Midbrain (tissue), 1 donor: ENCODE measurements at regions not wholly inside any gene's neighbourhood (a gene's known extent, or its start where the extent isn't known, plus 50 kb on each side); places are given as distances from the start of the nearest gene placed in this dataset.

ENCODE experiments used
- DNase-seq: peaks from one replicate; lab custom pipeline; 2025; lab: John Stamatoyannopoulos, UW

- DNase-seq: no peak
Measured at GRCh38 chr3:23099677-23100076, 103.5 kb upstream of the UBE2E2 start.

GRCh38 chr3:23100106-23100505 is 103.0 kb upstream of the UBE2E2 start:
- DNase-seq: no peak

- no peak for DNase-seq
Measured at GRCh38 chr3:23103764-23104163, 99.4 kb upstream of the UBE2E2 start.

- no peak for DNase-seq
Measured at GRCh38 chr3:23105048-23105447, 98.1 kb upstream of the UBE2E2 start.

DNA sequence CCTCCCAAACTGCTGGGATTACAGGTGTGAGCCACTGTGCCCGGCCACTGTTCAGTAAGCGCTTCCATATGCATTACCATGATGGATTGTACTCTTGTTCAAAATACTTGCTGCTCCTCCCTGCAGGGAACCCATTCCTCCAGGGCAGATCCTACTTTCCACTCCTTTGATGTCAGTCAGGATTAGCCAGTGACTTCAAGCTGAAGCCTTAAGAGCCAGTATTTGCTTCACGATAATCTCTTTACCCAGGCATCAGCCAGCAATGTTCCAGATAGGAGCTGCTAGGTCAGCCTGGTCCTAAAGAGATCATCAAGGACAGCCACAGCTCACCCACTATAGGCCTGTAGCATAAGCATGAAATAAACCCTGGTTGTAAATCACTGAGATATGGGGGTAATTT is 96.5 kb upstream of the UBE2E2 start:
- no peak for DNase-seq

DNA sequence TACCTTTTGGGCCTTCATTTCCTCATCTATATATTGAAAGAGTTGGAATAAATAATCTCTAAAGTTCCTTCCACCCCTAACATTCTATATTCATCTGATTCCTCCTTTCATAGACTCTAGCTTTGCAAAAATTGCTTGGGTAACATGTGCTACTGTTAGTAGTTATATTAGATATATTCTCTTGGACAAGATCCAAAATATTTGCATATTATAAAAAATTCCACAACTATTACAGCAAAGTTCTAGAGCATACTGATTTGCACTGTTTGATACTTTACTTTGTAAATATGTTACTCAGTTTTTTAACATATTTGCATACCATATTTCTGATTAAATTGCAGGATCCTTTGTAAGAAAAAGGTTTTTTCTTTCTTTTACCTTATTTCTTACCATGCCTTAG is 95.9 kb upstream of the UBE2E2 start:
- DNase-seq: no peak

DNA sequence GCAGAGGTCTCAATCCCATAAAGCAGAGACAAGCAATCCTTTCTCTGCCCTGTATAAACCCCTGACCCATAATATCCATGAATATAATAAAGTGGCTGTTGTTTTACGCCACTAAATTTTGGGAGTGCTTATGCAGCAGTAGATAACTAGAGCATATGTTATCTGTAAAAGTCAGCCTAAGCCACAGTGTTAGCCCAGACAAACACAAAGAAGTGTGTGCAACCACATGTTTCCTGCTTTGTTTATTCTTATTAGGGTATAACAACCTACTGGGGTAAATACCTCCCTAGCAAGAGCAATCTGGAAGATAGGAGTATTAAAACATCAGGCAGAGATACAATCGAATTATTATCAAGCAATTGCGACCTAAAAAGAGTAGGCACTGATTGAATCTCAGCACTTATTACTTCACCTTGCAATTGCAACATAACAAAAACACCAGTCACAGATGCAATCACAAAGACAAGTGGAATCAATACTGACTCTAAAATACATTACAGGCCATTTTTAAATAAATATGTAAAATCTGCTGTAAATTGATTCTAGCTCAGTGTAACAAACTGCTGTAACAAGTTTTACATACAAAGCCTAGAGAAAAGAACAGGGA is 94.6 kb upstream of the UBE2E2 start:
- DNase-seq: no peak

GRCh38 chr3:23111286-23111685 is 91.8 kb upstream of the UBE2E2 start:
- DNase-seq: no peak

DNA sequence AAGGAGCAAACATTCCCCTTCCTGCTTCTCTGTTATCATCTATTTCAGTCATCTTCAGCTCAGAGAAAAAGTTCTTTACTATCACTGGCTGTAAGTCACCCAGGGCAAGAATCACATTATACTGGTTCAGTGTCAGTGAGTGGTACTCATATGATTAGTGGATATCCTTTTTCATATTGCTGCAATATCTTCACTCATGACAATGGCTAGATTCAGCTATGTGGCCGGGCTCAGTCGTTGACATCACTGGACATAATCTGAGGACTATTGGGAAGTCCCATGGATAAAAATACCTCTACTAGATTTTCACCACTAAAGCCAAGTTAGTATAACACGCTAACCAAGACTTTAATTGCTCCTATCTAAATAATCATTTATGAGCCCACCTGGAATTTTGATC is 91.3 kb upstream of the UBE2E2 start:
- DNase-seq: no peak

DNA sequence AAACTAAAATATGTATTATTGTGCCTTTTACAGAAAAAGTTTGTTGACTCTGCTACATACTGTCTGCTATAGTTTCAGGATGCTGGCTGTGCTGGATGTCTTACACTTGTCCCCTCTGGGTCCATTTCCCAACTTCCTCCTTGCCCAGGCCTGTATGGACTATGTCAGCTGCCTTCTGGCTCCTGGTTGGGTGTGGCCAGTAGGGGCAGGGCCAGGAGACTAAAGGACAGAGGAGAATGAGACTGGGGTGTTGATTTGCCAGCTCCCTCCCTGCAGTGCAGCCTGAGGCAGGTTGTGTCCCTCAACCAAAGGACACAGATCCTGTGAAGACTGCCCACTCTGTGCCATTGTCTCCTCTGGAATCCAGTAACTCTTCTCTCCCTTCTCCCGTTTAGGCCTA is 90.6 kb upstream of the UBE2E2 start:
- DNase-seq: no peak

- DNase-seq: no peak
Measured at GRCh38 chr3:23113455-23114171, 89.5 kb upstream of the UBE2E2 start.

GRCh38 chr3:23114432-23114831 is 88.7 kb upstream of the UBE2E2 start:
- no peak for DNase-seq

GRCh38 chr3:23115171-23115877 is 87.8 kb upstream of the UBE2E2 start:
- DNase-seq: no peak

GRCh38 chr3:23116081-23116837 is 86.9 kb upstream of the UBE2E2 start:
- DNase-seq: no peak

GRCh38 chr3:23117856-23118255 is 85.3 kb upstream of the UBE2E2 start:
- no peak for DNase-seq

DNA sequence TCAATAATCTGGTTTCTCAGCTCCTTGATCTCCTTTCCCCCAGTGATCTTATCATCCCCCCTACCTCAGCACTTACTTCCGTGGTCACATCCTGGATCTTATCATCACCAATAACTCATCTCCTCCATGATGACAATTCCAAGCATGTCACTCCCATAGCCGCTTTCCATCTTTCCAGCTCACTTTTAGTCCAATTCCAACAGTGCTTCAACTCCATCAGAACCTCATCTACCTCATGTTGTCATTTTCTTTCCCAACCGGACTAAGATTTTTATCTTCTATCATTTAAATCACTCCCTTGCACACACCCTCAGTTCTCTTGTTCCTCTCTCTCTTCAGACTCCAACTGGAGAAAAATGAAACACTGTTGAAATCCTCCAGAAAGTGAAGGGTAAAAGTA is 75.9 kb upstream of the UBE2E2 start:
- no peak for DNase-seq

GRCh38 chr3:23128655-23129054 is 74.5 kb upstream of the UBE2E2 start:
- DNase-seq: no peak

DNA sequence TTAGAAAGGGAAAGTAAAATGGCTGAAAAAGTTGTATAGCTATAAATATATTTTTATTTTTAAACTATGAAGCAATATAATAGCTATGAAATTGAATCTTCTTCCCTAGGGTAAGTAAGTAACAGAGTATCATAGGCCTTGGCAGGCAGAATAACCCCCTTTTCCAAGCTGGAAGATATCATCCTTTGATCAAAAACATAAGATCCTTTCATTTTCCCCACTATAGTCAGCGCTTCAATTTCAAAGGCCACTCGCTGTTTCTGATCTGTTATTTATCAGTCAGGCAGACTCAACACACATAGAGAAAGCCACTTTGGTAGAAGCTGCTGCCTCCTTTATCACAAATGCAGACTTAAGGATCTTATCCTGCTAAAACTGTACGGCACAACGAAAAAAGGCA is 74.0 kb upstream of the UBE2E2 start:
- no peak for DNase-seq

DNA sequence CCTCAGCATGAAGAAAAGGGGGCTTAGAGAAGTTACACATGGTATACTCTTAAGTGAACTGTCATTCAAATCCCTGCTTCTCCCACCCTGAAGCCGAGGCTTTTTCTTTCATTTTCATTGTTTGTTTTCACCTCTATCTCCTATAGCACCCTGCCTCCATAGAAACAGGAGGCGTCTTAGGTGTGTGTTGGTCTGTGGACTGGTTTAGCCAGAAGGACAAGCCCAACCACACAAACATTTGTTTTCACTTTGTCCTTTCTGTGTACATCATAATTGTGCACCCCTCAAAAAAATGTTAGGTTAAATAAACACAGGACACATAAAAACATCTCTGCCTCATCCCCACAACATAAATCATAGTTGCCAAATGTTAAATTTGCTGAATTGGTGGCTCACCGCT is 73.3 kb upstream of the UBE2E2 start:
- no peak for DNase-seq

DNA sequence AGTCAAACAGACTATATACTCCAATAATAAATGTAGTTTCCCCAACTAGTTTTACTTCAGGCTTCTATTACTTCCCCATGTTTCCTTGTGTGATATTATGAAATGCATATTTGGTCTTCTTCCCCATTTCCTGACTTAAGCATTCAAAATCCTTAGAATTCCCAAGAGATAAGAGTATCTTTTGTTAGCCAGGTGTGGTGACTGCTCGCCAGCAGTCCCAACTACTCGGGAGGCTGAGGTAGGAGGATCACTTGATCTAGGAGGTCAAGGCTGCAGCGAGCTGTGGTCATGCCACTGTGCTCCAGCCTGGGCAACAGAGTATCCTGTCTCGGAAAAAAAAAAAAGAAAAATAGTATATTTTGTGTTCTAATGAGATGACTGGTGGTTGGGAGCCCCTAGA is 72.7 kb upstream of the UBE2E2 start:
- DNase-seq: no peak

- no peak for DNase-seq
Measured at GRCh38 chr3:23135026-23135785, 67.9 kb upstream of the UBE2E2 start.

DNA sequence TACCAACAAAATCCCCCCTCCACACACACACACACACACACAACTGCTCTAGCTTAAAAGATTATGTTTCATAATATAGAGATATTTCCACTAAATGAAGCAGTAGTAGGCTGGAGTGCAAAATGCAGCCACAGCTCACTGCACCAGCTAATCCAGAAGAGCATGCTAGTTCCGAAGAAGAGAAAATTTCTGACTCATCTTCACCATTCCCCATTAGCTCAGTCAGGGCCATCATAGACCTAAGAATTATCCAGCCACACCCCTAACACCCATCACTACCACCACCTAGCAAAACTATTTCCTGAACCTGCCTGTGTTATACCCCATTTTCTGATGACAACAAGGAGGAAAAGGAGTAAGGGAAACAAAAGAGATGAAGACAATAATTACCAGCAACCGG is 67.1 kb upstream of the UBE2E2 start:
- DNase-seq: no peak
